B cell (primary cell): ENCODE measurements at regions not wholly inside any gene's neighbourhood (a gene's known extent, or its start where the extent isn't known, plus 50 kb on each side); places are given as distances from the start of the nearest gene placed in this dataset.

Source experiments
- EZH2 ChIP-seq: IDR thresholded peaks from 2 replicates; pipeline ENCODE4 v1.6.1; 2012; ENCODE audit warnings: borderline replicate concordance, low read depth, mild to moderate bottlenecking, moderate library complexity, low read length; ENCODE audit not compliant: insufficient read depth, poor library complexity, severe bottlenecking
- TF ChIP-seq, protein P1 (sequence below): fragments of 200-600 bp; IDR thresholded peaks from one replicate; pipeline ENCODE4 v1.8.0; 2022; ENCODE audit warnings: antibody characterized with exemption, mild to moderate bottlenecking

GRCh38 chr3:106877627-106878026, 499.6 kb upstream of the CCDC54 start:
- TF ChIP-seq, protein P1, sequence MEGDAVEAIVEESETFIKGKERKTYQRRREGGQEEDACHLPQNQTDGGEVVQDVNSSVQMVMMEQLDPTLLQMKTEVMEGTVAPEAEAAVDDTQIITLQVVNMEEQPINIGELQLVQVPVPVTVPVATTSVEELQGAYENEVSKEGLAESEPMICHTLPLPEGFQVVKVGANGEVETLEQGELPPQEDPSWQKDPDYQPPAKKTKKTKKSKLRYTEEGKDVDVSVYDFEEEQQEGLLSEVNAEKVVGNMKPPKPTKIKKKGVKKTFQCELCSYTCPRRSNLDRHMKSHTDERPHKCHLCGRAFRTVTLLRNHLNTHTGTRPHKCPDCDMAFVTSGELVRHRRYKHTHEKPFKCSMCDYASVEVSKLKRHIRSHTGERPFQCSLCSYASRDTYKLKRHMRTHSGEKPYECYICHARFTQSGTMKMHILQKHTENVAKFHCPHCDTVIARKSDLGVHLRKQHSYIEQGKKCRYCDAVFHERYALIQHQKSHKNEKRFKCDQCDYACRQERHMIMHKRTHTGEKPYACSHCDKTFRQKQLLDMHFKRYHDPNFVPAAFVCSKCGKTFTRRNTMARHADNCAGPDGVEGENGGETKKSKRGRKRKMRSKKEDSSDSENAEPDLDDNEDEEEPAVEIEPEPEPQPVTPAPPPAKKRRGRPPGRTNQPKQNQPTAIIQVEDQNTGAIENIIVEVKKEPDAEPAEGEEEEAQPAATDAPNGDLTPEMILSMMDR: no peak
- no peak for TF ChIP-seq EZH2
